HK-2 (cell line): ENCODE measurements at regions not wholly inside any gene's neighbourhood (a gene's known extent, or its start where the extent isn't known, plus 50 kb on each side); places are given as distances from the start of the nearest gene placed in this dataset.
"Not testable (repeated sequence)": the region's sequence is repeated elsewhere in the genome, so short reads cannot be mapped to it uniquely, and the experiment has no call there.

Experiments
- DNase-seq: peaks from one replicate; pipeline ENCODE4 v3.0.0-alpha.2; 2018; ENCODE audit not compliant: unreplicated experiment

- no peak for DNase-seq
Measured at GRCh38 chr2:167686691-167687090, 560.7 kb downstream of the STK39 start.

DNA sequence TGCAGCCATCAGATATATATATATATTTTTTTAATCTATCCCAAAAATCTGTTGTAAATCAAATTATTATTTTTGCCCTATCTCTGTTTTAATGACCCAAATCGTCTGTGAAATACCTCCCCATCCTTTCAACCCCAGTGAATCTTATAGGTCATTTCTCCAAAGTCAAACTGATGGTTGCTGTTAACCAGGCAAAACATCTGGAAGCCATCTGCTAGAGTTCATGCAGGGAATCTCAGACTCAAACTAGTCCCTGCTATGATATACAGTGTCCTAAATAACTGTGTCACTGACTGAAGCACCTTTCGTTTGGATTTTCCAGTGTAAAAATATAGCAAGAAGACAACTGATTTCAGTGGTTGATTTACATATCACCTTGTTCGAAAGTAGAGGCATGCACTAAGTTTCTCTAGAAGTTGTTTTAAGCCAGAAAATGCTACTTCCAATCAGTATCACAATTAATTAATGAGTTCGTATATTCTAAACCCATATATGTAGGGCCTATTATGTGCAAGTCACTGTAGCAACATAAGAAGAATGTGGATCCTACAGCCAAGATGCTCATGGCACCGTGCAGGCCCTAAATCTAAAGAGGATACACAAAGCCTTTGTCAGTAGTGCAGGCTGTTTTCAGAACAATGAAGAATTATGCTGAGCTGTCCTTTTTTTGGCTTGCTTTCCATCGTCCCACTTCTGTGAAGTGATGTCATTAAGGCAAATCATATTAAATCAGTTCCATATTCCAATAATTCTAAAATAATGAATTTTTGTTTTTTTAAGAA is 566.0 kb downstream of the STK39 start:
- DNase-seq = no peak

GRCh38 chr2:167678158-167678557 is 569.2 kb downstream of the STK39 start:
- DNase-seq = no peak

- no peak for DNase-seq
Measured at GRCh38 chr2:167675906-167676305, 571.5 kb downstream of the STK39 start.

DNA sequence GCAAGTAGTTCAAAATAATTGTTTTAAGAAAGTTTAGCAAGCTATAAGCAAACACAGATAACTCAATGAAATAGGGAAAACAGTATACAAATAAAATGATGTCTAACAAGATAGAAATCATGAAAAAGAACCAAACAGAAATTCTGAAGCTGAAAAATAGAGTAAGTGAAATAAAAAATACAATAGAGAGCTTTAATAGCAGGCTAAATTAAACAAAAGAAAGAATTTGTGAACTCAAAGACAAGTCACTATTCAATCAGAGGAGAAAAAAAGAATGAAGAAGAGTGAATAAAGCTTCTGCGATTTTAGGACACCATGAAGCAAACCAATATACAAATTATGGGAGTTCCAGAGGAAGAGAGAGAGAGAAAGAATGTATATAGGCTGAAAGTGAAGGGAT is 576.8 kb downstream of the STK39 start:
- no peak for DNase-seq

GRCh38 chr2:167653131-167653530 is 594.3 kb downstream of the STK39 start:
- no peak for DNase-seq

DNA sequence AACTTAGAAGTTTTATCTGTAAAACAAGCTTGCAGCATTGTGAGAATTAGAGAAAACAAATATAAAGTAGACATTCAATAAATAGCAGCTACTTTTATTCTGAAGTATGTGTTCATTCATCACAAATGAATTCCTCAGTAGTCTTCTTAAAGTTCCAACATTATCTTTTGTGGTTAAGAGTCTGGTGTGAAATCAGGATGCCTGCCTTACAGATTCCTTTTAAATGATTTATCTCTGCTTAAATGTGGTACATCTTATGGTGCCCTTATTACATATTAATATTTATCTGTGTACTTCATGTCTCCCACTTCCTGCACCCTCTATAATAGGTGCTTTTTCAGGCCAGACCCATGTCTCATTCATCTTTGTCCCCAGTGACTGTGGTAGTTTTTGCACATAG is 595.0 kb downstream of the STK39 start:
- DNase-seq = no peak

GRCh38 chr2:167651406-167652151 is 595.8 kb downstream of the STK39 start:
- DNase-seq = no peak

- DNase-seq = no peak
Measured at GRCh38 chr2:167646557-167646956, 600.8 kb downstream of the STK39 start.

DNA sequence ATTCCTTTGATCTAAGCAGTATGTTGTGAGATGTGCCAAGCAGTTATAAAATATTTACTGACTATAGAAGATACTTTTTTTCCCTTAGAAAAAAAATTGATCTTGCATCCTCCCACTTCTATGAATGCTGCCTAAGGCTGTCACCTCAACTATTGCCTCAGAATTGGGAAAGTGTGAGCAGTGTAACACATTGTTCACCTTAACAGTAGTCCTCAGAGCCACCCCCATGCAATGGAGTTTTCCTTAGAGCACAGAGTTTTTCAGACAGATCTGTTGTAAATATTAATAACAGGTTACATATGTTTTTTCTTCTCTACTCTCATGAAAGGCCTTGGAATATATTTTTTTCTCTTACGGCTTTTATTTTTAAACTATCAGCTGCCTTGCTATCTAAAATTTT is 607.3 kb downstream of the STK39 start:
- DNase-seq = no peak

DNA sequence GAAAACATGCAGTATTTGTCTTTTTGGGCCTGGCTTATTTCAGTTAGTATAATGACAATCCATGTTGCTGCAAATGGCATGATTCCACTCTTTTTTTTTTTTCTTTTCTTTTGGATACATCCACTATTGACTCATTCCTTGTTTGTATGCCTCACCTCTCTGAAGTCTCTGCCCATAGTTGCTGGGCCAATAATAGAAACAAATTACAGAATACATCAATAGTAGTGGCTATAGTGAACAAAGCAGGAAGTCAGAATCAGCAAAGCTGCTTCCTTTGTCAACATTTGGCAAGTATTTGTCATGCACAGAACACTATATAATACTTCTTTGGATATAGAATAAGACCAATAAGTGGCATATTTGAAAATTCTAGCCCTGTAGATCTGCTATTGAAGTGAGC is 609.7 kb downstream of the STK39 start:
- no peak for DNase-seq

- not testable (repeated sequence) for DNase-seq
Measured at GRCh38 chr2:167632271-167632670, 615.1 kb downstream of the STK39 start.

- no peak for DNase-seq
Measured at GRCh38 chr2:167626961-167627360, 620.4 kb downstream of the STK39 start.

GRCh38 chr2:167626301-167626700 is 621.1 kb downstream of the STK39 start:
- no peak for DNase-seq

DNA sequence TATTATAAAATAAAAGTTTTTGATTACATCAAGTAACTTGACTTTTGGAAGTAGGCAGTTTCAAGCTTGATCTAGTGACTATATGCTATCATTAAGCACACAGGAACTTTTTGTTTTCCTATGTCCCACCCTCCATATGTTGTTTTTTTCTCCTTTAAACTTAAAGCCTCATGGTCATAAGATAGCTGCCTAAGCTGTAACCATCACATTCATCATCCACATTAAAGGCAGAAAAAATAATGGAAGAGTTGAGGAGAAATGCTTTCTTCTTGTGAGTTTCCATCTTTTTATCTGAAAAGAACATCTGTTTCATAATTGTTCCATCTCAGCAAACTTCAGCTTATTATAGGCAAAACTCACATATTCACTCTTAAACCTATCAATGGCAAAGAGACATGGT is 630.4 kb downstream of the STK39 start:
- no peak for DNase-seq

DNA sequence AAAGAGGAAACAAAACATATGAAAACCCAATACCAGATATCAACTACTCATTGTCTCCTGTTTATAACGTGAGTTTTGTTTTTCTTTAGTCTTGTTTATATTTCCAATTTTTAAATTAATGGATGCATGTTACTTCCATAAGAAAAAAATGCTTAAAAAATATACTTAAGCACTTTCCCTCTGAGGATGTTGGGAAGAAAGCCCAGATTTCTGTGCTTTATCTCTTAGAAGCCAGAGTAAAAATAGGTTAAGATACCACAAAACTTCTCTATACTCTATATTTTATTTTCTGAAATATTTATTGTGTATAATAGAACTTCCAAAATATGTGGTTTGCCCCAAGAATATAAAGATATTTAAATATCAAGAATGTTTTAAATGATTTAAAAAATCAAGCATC is 633.9 kb downstream of the STK39 start:
- DNase-seq = no peak

DNA sequence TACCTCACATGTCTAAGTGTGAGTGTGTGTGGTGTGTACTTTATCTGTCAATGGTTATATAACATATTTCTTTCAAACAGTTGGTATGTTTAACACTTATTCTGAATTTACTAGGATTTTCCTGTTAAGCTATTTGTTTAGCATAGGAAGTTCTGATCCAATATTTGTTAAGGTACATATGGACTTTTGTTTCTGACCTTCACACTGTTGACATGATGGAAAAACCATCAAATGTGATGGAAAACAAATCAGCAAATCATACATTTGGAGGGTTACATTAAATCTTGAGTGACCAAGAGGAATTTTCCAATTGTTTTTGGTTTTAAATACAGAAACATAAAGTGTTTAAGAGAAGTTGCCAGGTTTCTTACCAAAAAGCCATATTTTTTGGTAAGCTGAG is 638.9 kb downstream of the STK39 start:
- DNase-seq = no peak

DNA sequence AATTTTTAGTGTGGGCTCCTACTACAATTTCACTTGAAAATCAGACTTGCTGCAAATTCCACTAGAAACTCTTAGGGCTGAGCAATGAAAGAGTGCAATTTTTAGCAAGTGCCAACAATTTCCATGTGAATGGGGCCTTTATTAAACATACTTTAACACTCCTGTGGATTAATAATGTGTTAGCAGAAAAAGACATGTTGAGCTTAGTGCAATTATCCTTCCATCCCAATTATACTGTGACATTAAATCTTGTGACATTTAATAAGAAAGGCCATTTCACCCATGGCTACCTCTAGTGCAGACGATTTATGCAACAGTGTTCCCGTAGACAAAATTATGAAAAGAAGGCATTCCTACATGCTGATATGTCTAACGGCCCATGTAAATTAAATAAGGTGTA is 639.7 kb downstream of the STK39 start:
- no peak for DNase-seq

DNA sequence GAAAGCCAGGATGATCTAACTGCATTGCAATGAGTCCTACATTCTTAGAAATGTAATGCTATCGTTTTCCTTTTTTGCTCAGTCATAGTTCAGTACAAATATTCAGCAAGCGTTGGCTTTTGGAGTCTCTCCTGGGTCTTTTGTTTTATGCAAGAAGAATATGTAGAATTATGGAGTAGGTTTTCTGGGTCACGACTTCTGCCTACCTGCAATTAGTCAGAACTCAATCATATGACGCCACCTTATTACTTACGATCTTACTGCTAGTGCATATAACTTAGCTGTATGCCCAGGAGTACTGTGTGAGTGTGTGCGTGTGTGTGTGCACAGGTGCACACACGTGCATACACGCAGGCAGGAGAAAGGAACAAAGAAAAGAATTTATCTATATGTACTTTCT is 640.2 kb downstream of the STK39 start:
- DNase-seq = no peak

GRCh38 chr2:167602122-167602521 is 645.3 kb downstream of the STK39 start:
- no peak for DNase-seq

GRCh38 chr2:167599219-167599618 is 648.2 kb downstream of the STK39 start:
- no peak for DNase-seq

DNA sequence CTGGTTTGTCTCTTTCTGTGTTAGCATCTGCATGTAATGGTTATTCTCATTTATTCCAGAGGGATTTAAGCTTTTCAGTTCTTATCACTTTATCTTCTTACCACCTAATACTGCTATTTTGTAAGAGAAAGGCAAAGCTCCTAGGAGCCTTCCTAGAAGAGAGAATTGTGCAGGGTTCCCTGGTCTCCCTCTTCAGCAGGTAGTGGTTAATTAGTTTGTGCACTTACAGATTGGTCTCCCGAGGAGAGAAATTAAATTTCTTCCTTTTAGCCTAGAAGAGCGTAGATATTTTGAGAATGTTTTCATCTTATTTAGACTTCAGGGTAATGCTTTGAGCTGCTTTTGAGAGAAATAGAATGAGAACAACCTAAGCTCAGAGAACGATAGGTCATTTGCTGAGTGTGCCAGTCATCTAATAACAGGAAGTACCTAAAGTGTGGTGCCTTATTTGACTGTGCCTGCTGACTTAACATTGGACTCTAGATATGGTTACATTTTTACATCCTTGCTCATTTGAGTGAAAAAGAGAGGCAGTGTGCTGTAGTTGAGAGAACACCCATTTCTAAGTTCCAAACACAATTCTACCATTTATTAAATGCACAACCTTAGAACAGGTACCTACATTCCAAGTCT is 651.4 kb downstream of the STK39 start:
- no peak for DNase-seq

DNA sequence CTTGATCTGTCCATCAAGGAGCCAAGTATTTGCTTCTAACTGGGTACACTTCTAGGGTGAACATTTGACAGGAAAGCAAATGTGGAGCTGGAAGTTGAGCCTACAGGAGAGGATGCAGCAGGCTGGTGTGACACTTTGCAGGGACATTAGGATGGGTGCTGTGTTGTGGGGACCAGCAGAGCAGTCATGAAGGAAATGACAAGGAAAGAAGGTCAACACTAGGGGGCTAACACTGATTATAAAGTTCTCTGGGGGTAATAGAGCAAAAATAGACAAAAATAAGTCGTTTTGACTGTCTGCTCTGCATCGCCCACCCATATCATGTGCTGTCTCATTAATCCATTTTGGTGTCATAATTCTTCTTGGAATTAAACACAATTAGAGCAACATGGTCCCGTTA is 652.4 kb downstream of the STK39 start:
- no peak for DNase-seq
